Heart left ventricle (tissue), 16 donors: ENCODE measurements at regions not wholly inside any gene's neighbourhood (a gene's known extent, or its start where the extent isn't known, plus 50 kb on each side); places are given as distances from the start of the nearest gene placed in this dataset.
A peak's percentile ranks its signal among the peaks of the same experiment; 100 is the strongest.

Experiments
- ATAC-seq, 4 donors: fragments of 200-7000 bp; cut with Tn5 transposase; one replicate each; pipeline ENCODE4 v1.9.1; 2020 to 2022; ENCODE audit warnings: moderate library complexity in 4 of 4, mild to moderate bottlenecking in 3 of 4, moderate number of reproducible peaks in 1 of 4
- DNase-seq, 5 donors: peaks; one replicate each; pipeline ENCODE4 v3.0.0-alpha.2; 2020
- H3K27ac ChIP-seq, 12 donors: fragments of 200-600 bp; sonication (generic) in 4 of 12; one replicate each; pipeline versions ENCODE4 v1.5.0 to v1.8.0; 2016 to 2022; ENCODE audit warnings: mild to moderate bottlenecking in 2 of 12
- H3K27me3 ChIP-seq, 9 donors: fragments of 200-600 bp; sonication (generic) in 2 of 9; one replicate each; pipeline versions ENCODE4 v1.5.1 to v1.8.0; 2016 to 2022; ENCODE audit warnings: mild to moderate bottlenecking in 3 of 9
- H3K36me3 ChIP-seq, 9 donors: fragments of 200-600 bp; sonication (generic) in 2 of 9; one replicate each; pipeline versions ENCODE4 v1.5.0 to v1.8.0; 2018 to 2022; ENCODE audit warnings: mild to moderate bottlenecking in 2 of 9
- H3K4me1 ChIP-seq, 12 donors: fragments of 200-600 bp; sonication (generic) in 4 of 12; one replicate each; pipeline versions ENCODE4 v1.5.0 to v1.8.0; 2016 to 2022; ENCODE audit warnings: mild to moderate bottlenecking in 3 of 12
- H3K4me3 ChIP-seq, 12 donors: fragments of 200-600 bp; sonication (generic) in 4 of 12; one replicate each; pipeline versions ENCODE4 v1.5.0 to v1.8.0; 2017 to 2022; ENCODE audit warnings: mild to moderate bottlenecking in 9 of 12, moderate library complexity in 4 of 12
- H3K9me3 ChIP-seq, 12 donors: fragments of 200-600 bp; sonication (generic) in 4 of 12; one replicate each; pipeline versions ENCODE4 v1.5.0 to v1.8.0; 2016 to 2022; ENCODE audit warnings: mild to moderate bottlenecking in 1 of 12
- CTCF ChIP-seq, 12 donors: fragments of 200-600 bp; sonication (generic) in 4 of 12; IDR thresholded peaks; one replicate each; pipeline versions ENCODE4 v1.5.0 to v1.8.0; 2018 to 2022; ENCODE audit warnings: antibody characterized with exemption in 12 of 12, mild to moderate bottlenecking in 5 of 12
- POLR2A ChIP-seq, 2 donors: fragments of 450-650 bp; IDR thresholded peaks; one replicate each; pipeline ENCODE4 v1.6.1; 2017; ENCODE audit warnings: antibody characterized with exemption in 2 of 2, mild to moderate bottlenecking in 2 of 2, moderate library complexity in 2 of 2
- WGBS, 4 donors: extraction: QIAGEN DNeasy Blood & Tissue Kit in 2 of 4; methylation state at CpG; one replicate each; pipeline versions ENCODE4 v1.1.5 to v1.1.7; 2013 to 2018; 5-methylcytosine and 5-hydroxymethylcytosine counted together
- intact Hi-C, 10 donors: fragments of 100-400 bp; cut with DNase I; formaldehyde crosslinking; loops; one replicate each; pipeline versions ENCODE4 v1.11.1 to v1.14.2; 2022
- donor health status: ischemic (EF 13 %, LVEDD 7.1; RV severe dilation, severe dysfunction).
- donor health status: healthy with polysubstance abuse.
- donor health status: DM: no; HTN: yes; CAD: no.
- donor health status: DM: no; HTN: no; CAD: no.
- donor health status: ischemic (EF 25% LVEDD 6.9; RV normal size, moderate dysfunction).
- donor health status: ischemic (EF 25% LVEDD 5.7; RV mildly dilated, moderate dysfunction).
- donor health status: healthy.
- donor health status: DM: yes; HTN: yes; CAD: no.
- donor health status: ischemic (EF 35%, LVEDD 5.7; RV mildly dilated, moderate dysfunction).
- donor health status: nonischemic (EF 11% LVEDD 7.7; RV severe dilation, severe dysfunction).
- donor health status: DM: yes; HTN: yes; CAD: no.
- donor health status: PGD.
- donor health status: ischemic (EF 29% LVEDD 5.4; RV normal size, mild dysfunction).
- donor health status: nonischemic (EF 23%, LVEDD 6.1; RV moderate dilation, normal function).

GRCh38 chr1:234676103-234676594 lies 66.2 kb upstream of the IRF2BP2 start:
- H3K27ac ChIP-seq: peak overlapping the region; percentile 26 to 78 (median 66)
- TF ChIP-seq CTCF (IDR thresholded peaks at IDR 0.05) (no peak), POLR2A (IDR thresholded peaks at IDR 0.05) (peak in 1 of 2 donors; percentile 24)
- H3K4me1 ChIP-seq: peaks cover 0 to 15% (median 5%) of the 10 kb centered on the region in 12 donors
- H3K36me3 ChIP-seq: no peaks in the 10 kb centered on the region
- DNase-seq (peak; percentile 86 to 92 (median 89)), ATAC-seq (peak; percentile 94 to 99 (median 98))
- 9 to 11% (median 10%) methylated on average over 13 of the region's 13 CpGs for WGBS, 4 donors
- H3K9me3 ChIP-seq: no peaks in the 10 kb centered on the region
- intact Hi-C loops: loop anchor here in 3 of 10 donors (5.0 to 10.0 kb wide), 2 partner anchors 51 to 64 kb away; partner anchors contain the start of gene IRF2BP2 (in 1 of the 3)
- peak overlapping the region in 11 of 12 donors; percentile 13 to 61 (median 47) for H3K4me3 ChIP-seq
- no peaks in the 10 kb centered on the region for H3K27me3 ChIP-seq

- intact Hi-C loops: loop anchor here in 3 of 10 donors (5.0 to 10.0 kb wide), 2 partner anchors 51 to 63 kb away; partner anchors contain the start of gene IRF2BP2 (in 1 of the 3)
- ATAC-seq: peak in 1 of 4 donors; percentile 24
These were observed 65.6 kb upstream of the IRF2BP2 start for GRCh38 chr1:234675572-234675971.

GRCh38 chr1:234675006-234675405 lies 65.0 kb upstream of the IRF2BP2 start:
- H3K36me3 ChIP-seq: no peaks in the 10 kb centered on the region
- WGBS, 4 donors: 85 to 93% (median 92%) methylated on average over 3 to 4 of the region's 4 CpGs
- H3K9me3 ChIP-seq: no peaks in the 10 kb centered on the region
- H3K27me3 ChIP-seq: no peaks in the 10 kb centered on the region
- ATAC-seq (no peak), DNase-seq (no peak)
- intact Hi-C loops: loop anchor here in 3 of 10 donors (5.0 to 10.0 kb wide), 2 partner anchors 50 to 63 kb away; partner anchors contain the start of gene IRF2BP2 (in 1 of the 3)
- no peak overlapping the region for H3K4me3 ChIP-seq
- peaks cover 0 to 15% (median 5%) of the 10 kb centered on the region in 12 donors for H3K4me1 ChIP-seq
- TF ChIP-seq CTCF (IDR thresholded peaks at IDR 0.05): no peak
- TF ChIP-seq POLR2A (IDR thresholded peaks at IDR 0.05): no peak
- no peak overlapping the region for H3K27ac ChIP-seq

More at GRCh38 chr1:234675572-234675971, 65.6 kb upstream of the IRF2BP2 start:
- Histone ChIP-seq H3K4me3 (peak overlapping the region in 7 of 12 donors; percentile 36 to 61 (median 57)), H3K27me3 (no peaks in the 10 kb centered on the region), H3K4me1 (peaks cover 0 to 15% (median 5%) of the 10 kb centered on the region in 12 donors), H3K9me3 (no peaks in the 10 kb centered on the region), H3K36me3 (no peaks in the 10 kb centered on the region), H3K27ac (peak overlapping the region in 4 of 12 donors; percentile 68 to 78 (median 72))
- no peak for DNase-seq
- 84 to 92% (median 90%) methylated on average over 6 of the region's 6 CpGs for WGBS, 4 donors
- TF ChIP-seq CTCF (IDR thresholded peaks at IDR 0.05) (no peak), POLR2A (IDR thresholded peaks at IDR 0.05) (no peak)

- H3K27me3 ChIP-seq: no peaks in the 10 kb centered on the region
- no peak overlapping the region for H3K4me3 ChIP-seq
- 92 to 94% (median 93%) methylated on average over 4 of the region's 4 CpGs for WGBS, 4 donors
- no peak for ATAC-seq
- H3K36me3 ChIP-seq: no peaks in the 10 kb centered on the region
- intact Hi-C loops: loop anchor here in 3 of 10 donors (5.0 to 10.0 kb wide), 2 partner anchors 50 to 52 kb away; no protein-coding TSS in a partner anchor
- H3K4me1 ChIP-seq: peaks cover 0 to 15% (median 5%) of the 10 kb centered on the region in 12 donors
- H3K9me3 ChIP-seq: no peaks in the 10 kb centered on the region
- DNase-seq: no peak
- TF ChIP-seq POLR2A (IDR thresholded peaks at IDR 0.05) (no peak), CTCF (IDR thresholded peaks at IDR 0.05) (no peak)
- no peak overlapping the region for H3K27ac ChIP-seq
These were observed 64.3 kb upstream of the IRF2BP2 start for GRCh38 chr1:234674218-234674815.
